GM12864 (cell line): ENCODE measurements at regions not wholly inside any gene's neighbourhood (a gene's known extent, or its start where the extent isn't known, plus 50 kb on each side); places are given as distances from the start of the nearest gene placed in this dataset.
"Not testable (repeated sequence)": the region's sequence is repeated elsewhere in the genome, so short reads cannot be mapped to it uniquely, and the experiment has no call there.

Source experiments
- DNase-seq: peaks from one replicate; pipeline ENCODE4 v3.0.0-alpha.2; 2011; ENCODE audit warnings: low read depth
- H3K4me3 ChIP-seq: 2 replicates; pipeline ENCODE4 v1.5.1; 2011; ENCODE audit warnings: mild to moderate bottlenecking, low read depth, low read length, control low read depth
- TF ChIP-seq, protein P1 (sequence below): IDR thresholded peaks from 2 replicates; pipeline ENCODE4 v1.5.1; 2011; ENCODE audit warnings: low read depth, mild to moderate bottlenecking, moderate library complexity, low read length, control low read depth, inconsistent platforms; ENCODE audit errors: missing control alignments

DNA sequence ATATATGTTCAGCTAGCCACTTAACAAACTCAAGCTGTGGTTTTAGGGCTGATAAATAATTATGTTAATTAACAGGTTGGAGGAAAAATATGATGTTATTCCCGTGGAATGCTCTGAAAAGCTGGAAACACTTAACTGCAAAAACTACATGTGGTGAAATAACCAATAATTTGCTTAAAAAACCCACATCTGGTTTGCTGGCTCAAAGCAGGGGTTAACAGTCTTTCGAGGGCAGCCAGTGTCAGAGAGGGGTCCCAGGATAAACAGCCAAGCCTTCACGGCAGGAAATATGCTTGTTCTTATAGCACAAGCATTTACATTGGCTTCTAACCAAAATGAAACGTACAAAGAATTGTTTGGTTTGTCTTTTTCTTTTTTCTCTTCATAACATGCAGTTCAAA lies 254.0 kb upstream of the GAS1 start:
- DNase-seq: no peak

DNA sequence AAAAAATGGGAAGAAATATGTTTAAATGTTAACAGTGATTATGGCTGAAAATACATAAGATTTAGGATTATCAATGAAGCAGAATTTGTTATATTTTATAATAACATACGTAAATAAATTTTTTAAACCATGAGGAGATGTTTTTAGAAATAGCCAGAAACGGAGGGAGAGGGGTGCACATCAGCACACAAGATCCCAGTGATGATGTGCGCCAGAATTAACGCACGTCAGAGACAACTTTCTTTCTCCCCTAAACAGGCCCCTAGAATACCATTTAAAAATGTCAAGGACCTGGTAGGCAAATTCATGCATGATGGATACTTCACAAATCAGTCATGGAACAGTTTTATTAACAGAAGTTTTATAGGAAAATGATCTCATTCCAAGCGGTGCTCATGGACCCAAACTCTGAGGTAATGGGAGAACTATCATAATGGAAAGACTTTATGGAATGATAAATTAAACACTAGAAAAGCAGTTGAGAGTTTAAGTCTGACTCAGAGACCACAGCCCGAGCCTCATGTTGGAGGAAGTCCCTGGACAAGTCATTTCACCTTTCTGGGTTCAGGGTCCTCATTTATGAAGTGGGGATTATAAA lies 258.9 kb upstream of the GAS1 start:
- H3K4me3 ChIP-seq: no peak overlapping the region
- no peak for DNase-seq
- TF ChIP-seq, protein P1, sequence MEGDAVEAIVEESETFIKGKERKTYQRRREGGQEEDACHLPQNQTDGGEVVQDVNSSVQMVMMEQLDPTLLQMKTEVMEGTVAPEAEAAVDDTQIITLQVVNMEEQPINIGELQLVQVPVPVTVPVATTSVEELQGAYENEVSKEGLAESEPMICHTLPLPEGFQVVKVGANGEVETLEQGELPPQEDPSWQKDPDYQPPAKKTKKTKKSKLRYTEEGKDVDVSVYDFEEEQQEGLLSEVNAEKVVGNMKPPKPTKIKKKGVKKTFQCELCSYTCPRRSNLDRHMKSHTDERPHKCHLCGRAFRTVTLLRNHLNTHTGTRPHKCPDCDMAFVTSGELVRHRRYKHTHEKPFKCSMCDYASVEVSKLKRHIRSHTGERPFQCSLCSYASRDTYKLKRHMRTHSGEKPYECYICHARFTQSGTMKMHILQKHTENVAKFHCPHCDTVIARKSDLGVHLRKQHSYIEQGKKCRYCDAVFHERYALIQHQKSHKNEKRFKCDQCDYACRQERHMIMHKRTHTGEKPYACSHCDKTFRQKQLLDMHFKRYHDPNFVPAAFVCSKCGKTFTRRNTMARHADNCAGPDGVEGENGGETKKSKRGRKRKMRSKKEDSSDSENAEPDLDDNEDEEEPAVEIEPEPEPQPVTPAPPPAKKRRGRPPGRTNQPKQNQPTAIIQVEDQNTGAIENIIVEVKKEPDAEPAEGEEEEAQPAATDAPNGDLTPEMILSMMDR: no peak

More for the DNA sequence above, 254.0 kb upstream of the GAS1 start:
- no peak overlapping the region for H3K4me3 ChIP-seq
- TF ChIP-seq, protein P1: no peak

DNA sequence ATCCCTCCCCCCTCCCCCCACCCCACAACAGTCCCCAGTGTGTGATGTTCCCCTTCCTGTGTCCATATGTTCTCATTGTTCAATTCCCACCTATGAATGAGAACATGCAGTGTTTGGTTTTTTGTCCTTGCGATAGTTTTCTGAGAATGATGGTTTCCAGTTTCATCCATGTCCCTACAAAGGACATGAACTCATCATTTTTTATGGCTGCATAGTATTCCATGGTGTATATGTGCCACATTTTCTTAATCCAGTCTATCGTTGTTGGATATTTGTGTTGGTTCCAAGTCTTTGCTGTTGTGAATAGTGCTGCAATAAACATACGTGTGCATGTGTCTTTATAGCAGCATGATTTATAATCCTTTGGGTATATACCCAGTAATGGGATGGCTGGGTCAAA lies 263.4 kb upstream of the GAS1 start:
- DNase-seq, H3K4me3 ChIP-seq: not testable (repeated sequence)

DNA sequence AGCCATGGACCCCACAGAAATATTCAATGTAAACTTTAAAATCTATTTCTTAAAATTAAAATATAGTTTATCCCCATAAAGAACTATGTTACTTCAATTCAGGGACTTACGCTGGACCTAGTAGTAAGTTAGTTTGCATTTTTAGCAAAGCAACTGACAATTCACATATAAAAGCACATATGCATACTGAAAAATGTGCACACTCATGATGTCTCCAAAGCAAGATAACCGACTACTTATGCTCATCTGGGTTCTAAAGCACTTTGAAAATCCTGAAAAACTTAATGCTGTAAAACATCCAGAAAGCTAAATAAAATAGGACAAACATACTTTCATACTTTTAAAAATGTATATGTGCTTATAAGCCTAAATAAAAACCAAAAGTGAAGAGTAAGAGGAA lies 264.4 kb upstream of the GAS1 start:
- no peak for DNase-seq
- TF ChIP-seq, protein P1: no peak
- H3K4me3 ChIP-seq: no peak overlapping the region

DNA sequence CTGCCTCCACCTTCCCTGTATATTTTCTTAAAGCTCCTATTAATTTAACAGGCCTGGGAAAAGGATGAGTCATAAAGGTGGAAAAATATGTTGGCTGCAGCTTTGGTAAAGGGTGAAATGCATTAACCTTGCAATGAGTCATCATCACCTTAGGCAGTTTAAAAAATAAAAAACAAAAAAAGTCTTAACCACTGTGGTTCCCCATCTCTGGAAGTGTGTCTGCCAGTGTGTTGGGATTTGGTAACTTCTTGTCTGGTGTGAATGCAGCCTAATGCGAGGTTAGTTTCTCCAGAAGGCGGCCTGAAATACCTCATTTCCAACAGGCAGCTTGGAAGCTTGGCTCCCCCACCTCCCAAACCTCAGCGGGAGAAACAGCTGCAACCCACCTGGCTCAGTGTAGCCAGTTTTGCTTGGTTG lies 265.3 kb upstream of the GAS1 start:
- H3K4me3 ChIP-seq: no peak overlapping the region
- TF ChIP-seq, protein P1: no peak
- no peak for DNase-seq

DNA sequence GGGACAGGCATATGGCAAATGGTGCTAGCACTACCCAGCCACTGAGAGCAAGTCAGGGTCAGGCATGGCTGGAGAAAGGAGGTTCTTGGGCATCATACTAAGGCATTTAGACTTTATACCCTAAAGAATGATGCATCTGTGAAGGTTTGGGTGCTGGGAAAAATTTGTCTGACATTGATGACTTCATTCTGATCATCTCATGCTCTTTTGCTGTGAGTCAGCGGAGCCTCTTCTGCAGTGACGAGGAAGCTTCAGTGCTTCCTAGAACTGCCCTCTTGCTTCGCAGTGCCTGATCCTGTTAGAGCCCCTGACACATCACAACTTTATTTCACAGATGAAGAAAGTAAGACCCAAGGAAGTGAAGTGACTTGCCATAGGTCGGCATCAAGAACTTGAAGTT lies 266.6 kb upstream of the GAS1 start:
- DNase-seq: no peak
- H3K4me3 ChIP-seq: no peak overlapping the region
- TF ChIP-seq, protein P1: no peak

DNA sequence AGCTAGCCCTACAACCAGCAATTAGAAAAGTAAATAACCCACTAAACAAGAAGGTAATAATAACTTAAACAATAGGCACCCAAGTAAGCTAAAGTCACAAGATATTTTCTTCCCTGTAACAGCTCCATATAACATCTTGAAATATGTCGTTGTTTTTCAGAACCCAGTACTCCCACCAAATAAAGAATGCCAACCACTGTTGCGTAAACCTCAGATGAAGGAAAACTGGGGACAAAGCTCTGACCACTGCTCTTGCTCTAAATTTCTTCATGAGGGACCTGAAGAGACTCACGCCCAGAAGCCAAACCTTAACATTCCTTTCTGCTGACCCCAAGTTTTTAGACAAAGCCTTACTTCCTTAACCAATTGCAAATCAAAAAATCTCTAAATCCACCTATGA lies 267.7 kb upstream of the GAS1 start:
- TF ChIP-seq, protein P1: no peak
- H3K4me3 ChIP-seq: no peak overlapping the region
- DNase-seq: no peak
